NOMO-1 treated with DMSO at 0.1 percent for 48 hours (cell line): ENCODE measurements at regions not wholly inside any gene's neighbourhood (a gene's known extent, or its start where the extent isn't known, plus 50 kb on each side); places are given as distances from the start of the nearest gene placed in this dataset.
A peak's percentile ranks its signal among the peaks of the same experiment; 100 is the strongest.
"Not testable (repeated sequence)": the region's sequence is repeated elsewhere in the genome, so short reads cannot be mapped to it uniquely, and the experiment has no call there.

Experiments used
- DNase-seq: peaks from one replicate; lab custom pipeline; 2025; ENCODE audit not compliant: unreplicated experiment; lab: John Stamatoyannopoulos, UW

DNA sequence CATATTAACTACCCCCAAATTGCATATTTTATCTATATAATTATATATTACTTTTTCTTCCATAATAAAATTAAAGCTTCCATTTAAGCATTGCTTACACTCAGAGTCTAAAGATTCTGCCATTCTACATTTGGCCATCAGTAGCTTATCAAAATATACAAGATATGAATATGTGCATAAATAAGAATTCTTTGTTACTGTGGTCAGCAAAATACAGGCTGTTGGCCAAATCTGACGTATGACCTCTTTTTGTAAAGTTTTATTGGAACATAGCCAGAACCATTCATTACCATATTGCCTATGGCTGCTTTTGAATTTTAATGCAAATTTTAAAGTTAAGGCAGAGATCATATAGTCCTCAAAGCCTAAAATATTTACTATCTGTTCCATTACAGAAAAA, 643.9 kb upstream of the VRK2 start:
- no peak for DNase-seq

DNA sequence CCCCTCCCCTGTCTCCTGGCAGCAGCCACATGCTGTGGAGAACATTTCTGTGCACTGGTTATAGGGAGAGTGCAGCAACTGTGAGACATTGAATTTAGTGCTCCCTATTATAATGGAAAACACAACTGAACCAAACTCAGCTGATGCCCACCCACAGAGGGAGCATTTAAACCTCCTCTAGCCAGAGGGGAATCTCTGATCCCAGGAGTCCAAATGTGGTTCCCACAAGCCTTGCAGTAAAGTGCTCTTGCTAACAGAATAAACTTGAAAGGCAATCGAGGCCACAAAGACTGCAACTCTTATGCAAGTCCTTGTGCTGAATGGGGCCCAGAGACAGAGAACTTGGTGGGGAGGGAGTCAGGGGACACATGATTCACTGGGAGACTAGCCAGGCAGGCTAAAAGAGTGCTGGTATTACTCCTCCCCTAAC, 638.8 kb upstream of the VRK2 start:
- DNase-seq: no peak

DNA sequence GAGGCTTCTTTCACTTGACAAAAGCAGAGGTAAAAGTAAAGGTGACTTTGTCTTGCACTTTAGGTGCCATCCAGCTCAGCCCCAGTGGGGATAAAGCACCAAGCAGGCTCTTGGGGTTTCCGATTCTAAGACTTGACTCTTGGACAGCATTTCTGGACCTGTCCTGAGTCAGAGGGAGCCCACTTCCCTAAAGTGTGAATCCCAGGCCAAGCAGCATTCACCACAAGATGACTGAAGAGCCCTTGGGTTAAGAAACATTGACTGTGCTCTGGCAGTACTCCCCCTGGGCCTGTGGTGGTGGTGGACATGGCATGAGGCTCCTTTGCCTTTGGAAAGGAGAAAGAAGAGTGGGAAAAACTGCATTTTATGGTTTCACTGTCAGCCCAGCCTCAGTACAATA, 638.0 kb upstream of the VRK2 start:
- DNase-seq: no peak

DNA sequence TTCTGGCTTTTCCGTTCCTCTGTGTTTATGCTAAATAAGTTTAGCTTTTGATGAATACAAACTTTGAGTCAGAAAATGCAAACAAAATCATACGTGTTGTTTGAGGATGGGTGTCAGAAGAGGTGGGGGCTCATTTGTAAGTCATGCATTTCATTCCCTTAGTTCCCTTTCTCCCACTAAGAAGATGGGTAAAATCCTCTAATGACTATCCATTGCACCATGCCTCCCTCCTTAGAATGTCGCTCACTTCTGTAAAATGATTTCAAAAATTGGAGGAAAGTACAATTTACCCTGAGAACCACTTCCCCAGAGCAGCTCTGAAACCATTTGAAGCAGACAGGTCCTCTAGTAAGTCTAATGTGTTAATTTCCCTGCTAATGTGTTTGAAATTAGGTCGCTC, 629.6 kb upstream of the VRK2 start:
- no peak for DNase-seq

DNA sequence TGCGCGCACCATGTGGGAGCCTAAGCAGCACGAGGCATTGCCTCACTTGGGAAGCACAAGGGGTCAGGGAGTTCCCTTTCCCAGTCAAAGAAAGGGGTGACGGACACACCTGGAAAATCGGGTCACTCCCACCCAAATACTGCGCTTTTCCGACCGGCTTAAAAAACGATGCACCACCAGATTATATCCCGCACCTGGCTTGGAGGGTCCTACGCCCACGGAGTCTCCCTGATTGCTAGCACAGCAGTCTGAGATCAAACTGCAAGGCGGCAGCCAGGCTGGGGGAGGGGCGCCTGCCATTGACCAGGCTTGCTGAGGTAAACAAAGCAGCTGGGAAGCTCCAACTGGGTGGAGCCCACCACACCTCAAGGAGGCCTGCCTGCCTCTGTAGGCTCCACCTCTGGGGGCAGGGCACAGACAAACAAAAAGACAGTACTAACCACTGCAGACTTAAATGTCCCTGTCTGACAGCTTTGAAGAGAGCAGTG, 627.7 kb upstream of the VRK2 start:
- not testable (repeated sequence) for DNase-seq

DNA sequence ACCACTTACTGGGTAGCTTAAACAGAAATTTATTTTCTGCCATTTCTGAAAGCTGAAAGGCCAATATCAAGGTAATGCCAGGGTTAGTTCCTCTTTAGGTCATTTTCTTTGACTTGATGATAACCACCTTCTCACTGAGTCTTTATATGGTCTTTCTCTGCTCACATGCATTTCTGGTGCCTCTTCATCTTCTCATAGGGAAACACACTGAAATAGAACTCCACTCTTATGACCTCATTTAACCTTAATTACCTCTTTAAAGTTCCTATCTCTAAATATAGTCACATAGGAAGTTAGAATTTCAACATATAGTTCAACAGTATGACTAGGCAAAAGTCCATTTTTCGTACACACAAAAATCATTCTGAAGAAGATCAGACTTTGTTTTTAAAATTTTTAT, 616.8 kb upstream of the VRK2 start:
- DNase-seq: peak; percentile 96

DNA sequence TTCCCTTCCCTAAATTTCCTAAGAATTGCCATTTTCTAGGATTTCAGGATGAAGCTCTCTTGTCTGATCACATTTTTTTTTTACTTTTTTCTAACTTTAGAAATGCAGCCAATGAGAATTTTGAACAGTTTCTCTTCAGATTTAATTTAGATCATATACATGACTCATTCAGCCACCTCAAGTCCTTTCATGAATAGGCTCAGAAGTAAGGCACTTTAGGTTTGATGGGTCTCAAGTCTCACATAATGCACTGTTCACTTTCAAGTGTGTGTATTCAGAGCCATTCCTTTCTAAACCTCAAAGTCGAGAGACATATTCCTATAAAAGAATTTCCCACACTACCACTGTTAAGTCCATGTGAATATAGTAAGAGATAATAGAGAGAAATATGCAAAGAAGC, 614.1 kb upstream of the VRK2 start:
- no peak for DNase-seq

DNA sequence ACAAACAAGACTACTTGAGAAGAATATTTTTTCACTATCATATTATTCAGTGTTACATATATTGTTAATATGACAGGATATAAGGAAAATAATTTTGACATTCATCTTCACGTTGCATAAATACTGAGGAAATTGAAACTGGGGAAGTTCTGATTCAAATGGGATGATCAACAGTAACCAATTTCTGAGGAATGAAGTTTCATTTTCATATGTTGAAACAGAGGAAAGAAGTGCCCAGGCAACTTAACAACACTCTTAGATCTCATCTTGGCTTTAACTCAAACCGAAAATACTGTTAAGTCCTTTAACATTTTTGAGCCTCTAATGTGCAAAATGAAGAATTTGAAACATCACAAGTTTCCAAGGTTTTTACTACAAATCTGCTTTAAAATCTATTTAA, 612.2 kb upstream of the VRK2 start:
- peak; percentile 35 for DNase-seq

DNA sequence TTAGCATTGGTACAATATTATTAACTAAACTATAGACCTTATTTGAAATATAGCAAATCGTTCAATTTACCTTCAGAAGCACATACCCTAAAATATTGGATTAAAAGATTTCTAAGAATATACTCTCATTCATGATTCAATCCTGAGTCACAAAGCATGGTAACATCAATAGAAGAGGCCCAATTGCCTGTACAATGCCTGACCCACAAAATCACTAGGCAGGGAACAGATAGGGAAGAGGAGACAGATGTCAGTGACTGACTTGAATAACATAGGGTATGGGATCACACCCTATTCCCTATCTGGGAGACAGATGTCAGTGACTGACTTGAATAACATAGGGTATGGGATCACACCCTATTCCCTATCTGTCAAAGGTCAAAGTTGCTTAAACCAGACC, 611.6 kb upstream of the VRK2 start:
- no peak for DNase-seq

DNA sequence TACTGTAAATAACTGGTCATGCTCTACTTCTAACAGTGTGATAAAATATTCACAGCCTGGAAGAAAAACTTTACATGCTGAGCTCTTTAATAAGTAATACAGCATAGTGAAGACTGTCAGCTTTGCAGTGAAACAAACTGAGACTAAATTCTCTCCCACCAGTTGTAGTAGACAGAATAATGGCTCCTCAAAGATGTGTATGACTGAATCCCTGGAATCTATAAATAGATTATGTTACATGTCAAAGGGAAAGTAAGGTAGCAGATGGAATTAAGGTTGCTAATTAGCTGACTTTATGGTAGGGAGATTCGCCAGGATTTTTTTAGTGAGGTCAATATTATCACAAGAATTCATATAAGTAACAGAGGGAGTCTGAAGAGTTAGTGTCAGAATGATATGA, 609.5 kb upstream of the VRK2 start:
- DNase-seq: no peak

DNA sequence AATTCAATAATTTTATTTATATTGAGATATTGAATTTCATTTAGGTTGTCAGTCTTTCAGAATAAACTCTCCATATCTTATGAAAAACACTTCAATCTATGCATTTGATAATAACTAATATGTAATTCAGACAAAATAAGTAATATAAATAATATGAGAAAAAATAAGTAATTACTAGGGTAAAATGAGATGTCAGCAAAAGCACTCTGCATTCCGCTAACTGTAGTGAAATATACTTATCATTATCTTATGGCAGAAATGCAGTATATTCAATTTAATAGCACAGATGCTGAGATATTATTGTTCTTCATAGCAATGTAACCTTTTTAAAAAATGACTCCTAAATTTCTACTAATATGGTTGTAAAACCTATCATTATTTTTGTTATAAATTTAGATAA, 606.2 kb upstream of the VRK2 start:
- no peak for DNase-seq

DNA sequence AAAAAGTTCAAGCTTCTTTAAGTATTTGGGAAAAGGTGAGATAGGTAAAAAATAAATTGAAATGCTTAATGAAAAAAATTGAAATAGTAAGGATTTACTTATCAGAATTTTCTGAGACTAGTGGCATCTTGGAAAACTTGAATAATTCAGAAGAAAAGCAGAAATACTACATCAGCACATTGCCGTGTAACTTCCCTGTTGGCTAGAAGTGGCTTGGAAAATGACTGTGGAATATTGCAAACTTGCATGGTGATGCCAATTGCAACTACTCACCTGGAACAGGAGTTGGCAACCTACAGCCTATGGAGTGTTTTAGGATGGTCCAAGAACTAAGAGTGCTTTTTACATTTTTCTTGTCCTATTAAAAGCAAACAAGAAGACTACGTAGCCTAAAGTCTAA, 603.5 kb upstream of the VRK2 start:
- no peak for DNase-seq

DNA sequence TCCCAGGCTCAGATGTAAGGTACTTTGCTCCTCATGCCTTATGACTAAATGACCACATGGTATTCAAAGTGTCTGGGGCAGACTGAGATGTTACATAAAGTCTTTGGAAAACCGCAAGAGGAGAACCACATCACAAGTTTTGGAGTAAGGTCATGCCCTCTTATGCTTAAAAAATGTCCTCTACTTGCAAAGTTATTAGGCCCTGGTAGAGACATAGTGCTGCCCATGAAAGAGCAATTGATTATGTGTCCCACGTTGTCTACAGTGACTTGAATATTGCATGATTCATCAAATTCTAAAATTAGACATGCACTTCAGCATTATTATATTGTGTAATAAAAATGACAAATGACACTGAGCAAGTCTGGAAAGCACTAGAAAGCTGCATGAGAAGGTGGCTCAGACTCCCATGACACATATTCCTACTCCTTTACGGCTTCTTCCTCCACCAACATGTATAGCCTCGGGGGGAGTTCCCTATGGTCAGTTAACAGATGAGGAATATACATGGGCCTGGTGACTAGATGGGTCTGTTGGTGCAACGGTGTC, 602.6 kb upstream of the VRK2 start:
- peak; percentile 85 for DNase-seq

DNA sequence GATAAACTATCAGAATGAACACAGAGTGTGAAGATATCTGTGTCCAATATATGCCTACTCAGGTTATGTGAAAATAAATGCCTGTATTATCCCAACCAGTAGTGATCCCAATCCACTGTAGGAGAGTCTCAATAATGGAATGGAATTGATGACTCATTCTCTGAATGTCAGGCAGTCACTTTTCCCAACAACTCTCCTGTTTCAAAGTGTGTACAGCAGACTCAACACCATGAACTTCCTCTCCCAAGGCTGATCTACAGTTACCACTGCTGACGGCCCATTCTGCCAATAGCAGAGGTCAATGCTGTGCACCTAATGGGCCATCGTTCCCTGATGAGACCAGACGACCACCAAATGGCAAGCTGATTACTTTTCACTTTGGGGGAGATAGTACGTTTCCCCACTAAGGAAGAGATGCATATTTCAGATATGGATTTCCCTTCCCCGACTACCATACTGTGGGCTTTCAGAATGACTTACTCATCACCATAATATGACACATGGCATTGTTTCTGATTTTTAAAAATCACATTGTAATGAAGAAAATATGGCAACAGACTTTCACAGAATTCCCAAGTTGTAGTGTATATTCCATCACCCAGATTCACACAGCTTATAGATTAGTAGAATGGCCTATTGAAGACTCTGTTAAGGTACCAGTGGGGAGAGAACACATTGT, 601.7 kb upstream of the VRK2 start:
- no peak for DNase-seq

DNA sequence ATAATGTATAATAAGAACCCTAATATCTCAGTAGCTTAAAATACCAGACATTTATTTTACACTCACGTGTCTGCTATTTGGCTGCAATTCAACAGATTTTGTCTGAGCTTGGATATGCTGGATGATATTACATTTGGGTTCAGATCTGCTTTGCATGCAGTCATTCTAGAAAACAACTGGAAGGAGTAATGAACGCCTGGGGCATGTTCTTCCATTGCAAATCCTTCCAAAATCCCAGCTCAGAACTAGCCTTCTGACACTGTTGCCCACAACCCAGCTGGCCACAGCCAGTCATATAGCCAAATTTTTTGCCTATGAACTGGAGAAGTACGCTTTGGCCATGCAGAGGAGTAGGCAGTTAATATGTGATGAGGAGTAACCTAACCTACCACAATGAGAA, 597.8 kb upstream of the VRK2 start:
- DNase-seq: no peak

DNA sequence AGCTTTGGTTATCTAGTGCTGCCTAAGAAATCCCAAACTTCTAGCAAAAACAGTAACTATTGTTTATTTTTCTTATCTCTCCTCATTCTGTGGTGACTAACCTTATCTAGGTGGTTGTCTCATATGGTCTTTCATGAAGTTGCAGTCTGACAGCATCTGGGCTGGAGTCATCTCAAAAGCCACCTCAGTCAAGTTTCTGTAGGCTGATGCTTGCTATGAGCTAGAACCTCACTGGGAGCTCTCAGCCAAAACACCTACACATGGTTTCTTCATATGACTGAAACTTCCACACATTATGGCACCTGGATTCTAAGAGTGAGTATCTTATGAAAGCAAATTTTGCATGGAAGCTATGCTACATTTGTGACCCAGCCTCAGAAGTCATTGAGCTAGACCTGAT, 596.4 kb upstream of the VRK2 start:
- DNase-seq: no peak

DNA sequence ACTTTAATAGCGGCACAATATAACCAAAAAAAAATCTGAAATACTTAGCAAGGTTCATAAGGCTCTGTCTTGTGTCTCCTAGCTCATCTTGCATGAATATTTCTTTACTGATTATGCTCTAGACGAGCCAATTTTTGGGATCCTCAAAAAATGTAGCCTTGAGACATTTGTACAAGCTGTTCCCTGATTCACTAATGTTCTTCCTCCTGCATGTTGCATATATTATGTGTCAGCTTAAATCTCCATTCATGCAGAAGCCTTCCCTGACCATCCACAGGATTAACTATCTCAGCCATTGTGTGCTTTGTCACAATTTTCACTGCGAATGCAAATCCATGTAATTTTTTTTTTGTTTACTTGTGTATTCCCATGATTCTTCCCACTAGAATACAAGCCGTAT, 594.0 kb upstream of the VRK2 start:
- DNase-seq: no peak

DNA sequence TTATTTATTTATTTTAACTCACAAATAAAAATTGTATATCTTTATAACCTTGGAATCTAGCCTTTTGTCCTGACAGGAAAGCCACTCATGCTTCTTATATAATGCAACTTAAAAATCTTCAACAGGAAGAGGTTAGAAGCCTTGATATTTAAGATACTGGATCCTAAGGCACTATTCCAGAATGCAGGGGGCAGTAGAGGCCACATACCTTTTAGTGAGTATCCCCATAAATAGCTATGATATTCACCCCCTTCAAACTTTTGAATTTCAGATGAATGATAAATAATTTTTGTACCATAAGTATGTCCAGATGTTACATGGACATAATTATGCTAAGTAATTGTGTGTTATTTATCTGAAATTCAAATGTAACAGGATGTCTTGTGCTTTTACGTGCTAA, 592.7 kb upstream of the VRK2 start:
- DNase-seq: no peak

DNA sequence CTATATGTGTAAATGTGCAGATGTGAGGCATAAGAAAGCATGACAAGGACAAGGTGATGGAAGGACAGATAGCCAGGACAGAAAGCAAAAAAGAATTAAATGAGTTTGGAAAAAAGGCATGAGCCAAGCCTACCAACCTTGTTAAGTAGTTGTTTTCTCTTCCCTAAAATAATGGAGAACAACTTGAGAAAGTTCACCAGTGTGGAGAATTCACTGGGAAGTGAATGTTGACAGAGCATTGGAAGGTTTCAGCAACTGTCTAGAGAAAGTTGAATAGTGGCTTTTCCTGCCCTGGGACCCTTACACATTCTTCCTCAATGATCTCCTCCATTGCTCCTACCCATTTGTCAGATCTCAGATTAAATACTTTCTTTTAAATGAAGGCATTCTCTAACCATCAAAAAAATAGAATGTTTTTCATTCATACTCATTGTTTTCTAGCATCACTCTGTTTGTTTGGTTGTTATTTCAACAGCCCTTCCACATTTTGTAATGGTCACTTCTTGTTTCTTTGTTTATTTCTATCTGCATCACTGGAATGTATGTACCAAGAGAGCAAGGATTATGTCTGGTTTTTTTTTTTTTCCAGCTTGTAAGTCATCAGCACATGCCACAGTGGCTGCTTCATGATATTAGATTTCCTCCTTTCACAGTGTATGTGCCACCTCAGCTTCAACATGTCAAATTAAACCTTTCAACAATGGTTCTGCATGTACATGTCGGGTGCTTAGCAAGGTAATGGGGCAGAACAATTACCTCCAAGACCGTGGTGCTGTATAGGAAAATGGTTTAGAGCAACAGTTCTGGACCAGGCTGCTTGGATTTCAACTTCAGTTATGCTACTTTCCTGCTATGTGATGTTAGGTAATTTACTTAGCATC, 586.0 kb upstream of the VRK2 start:
- no peak for DNase-seq

DNA sequence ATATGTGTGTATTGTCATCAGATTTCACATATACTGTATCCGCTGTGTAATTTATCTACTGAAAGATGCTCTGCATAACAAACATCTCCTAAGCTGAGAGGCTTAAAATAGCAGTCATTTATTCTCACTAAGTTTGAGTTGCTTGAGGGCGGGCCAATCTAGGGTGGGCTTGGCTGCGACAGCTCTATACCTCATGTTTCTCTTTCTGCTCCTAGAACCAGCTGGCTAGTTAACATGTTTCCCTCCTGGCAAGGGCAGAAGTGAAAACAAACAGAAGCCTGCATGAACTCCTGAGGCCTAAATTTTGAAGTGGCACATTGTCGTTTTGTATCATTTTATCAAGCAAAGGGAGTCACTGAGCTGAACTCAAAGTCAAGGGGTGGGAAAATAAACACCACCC, 585.0 kb upstream of the VRK2 start:
- no peak for DNase-seq

DNA sequence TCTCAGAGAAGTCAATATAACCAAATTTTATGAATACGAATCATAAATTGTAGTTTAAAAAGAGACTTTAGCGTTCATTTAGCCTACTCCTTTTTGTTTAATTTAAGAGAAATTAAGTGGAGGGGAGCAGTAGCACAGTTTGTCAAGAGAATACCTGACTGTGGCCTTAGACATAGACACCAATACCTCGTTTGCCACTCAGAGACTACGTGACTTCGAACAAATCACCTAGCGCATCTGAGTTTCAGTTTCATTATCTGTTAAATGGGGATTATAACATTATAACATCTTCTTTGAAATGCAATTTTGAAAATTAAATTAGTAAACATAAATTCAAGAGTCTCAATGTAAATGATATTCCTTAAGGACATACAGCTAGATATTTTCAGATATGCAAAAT, 581.5 kb upstream of the VRK2 start:
- no peak for DNase-seq

DNA sequence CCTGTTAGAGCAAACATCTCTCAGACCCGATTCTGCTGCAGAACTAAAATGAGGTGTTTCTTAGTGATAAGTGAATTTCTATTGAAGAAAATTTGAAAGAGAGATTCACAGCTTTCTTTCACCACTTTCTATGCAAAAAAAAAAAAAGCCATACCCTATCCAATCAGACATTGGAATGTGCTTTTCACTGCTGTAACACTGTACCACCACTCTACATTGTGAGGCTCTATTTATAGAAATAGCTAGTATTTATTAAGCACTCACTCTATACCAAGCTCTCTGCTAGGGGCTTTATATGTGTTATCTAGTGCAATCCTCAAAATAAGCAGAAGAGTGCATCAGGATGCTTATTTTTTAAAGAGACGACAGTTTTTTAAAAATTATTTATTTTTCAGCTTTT, 580.6 kb upstream of the VRK2 start:
- no peak for DNase-seq
